ENCODE measurements at regions not wholly inside any gene's neighbourhood (a gene's known extent, or its start where the extent isn't known, plus 50 kb on each side); places are given as distances from the start of the nearest gene placed in this dataset.

DNA sequence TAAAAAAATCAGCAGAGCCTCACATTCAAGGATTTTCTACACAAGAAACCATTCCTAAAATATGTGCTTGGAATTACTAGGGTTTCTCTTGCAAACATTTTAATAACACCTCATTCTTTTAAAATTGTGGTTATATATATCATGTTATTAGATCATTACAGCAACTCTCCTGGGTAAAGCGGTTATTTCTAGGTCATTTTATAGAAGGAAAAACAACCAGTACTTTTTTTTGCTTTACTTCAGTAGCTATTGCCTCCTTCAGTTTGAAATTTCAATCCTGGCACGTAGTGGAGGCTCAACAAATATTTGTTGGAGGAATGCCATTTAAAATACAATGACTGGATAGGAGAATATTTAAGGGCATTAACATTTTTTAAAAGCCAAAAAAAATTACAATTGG is 220.6 kb downstream of the CDRT15L2 start:
- Histone ChIP-seq H3K4me2 (ENCODE audit: insufficient read depth, insufficient read length, low read length) (no peak overlapping the region), H2BK12ac (ENCODE audit: insufficient read length, low read depth, low read length) (no peak overlapping the region), H3T11ph (ENCODE audit: low read length) (no peak overlapping the region), H3K79me1 (ENCODE audit: insufficient read depth, low read depth, low read length, poor library complexity, severe bottlenecking) (no peaks in the 10 kb centered on the region), H4K20me1 (ENCODE audit: control insufficient read depth, insufficient read depth, insufficient read length) (no peaks in the 10 kb centered on the region), H3K4ac (ENCODE audit: low read depth, low read length) (no peak overlapping the region), H3K18ac (ENCODE audit: insufficient read length, low read depth, low read length) (no peak overlapping the region), H3K14ac (ENCODE audit: insufficient read depth, low read length) (no peak overlapping the region), H3K9me3 (ENCODE audit: control insufficient read depth, low read depth, low read length) (no peaks in the 10 kb centered on the region), H2BK120ac (ENCODE audit: low read depth, low read length, poor library complexity, severe bottlenecking) (no peak overlapping the region), H3K27ac (ENCODE audit: insufficient read length, low read depth, low read length) (no peak overlapping the region), H4K8ac (replicated peaks; ENCODE audit: insufficient read length, low read depth, low read length) (no peak overlapping the region), H2BK15ac (ENCODE audit: low read depth, low read length) (no peak overlapping the region), H3K23me2 (ENCODE audit: insufficient read length, low read depth, low read length, poor library complexity, severe bottlenecking) (no peaks in the 10 kb centered on the region), H3K79me2 (ENCODE audit: insufficient read depth, low read length) (no peaks in the 10 kb centered on the region), H3K23ac (ENCODE audit: insufficient read length, low read depth, low read length) (no peak overlapping the region), H4K91ac (ENCODE audit: insufficient read length, low read depth, low read length) (no peak overlapping the region), H2BK20ac (ENCODE audit: low read depth, low read length, poor library complexity, severe bottlenecking) (no peak overlapping the region), H3K27me3 (ENCODE audit: insufficient read depth, low read length) (no peaks in the 10 kb centered on the region), H2AFZ (ENCODE audit: low read length) (no peak overlapping the region), H2AK5ac (ENCODE audit: insufficient read length, low read length) (no peak overlapping the region), H3K9ac (ENCODE audit: extremely low read depth, insufficient read length, low read length) (no peak overlapping the region), H2BK5ac (ENCODE audit: insufficient read length, low read length) (no peak overlapping the region), H4K5ac (ENCODE audit: insufficient read length, low read depth, low read length) (no peak overlapping the region), H3K56ac (ENCODE audit: insufficient read length, low read depth, low read length) (no peak overlapping the region), H3K4me1 (ENCODE audit: insufficient read depth, low read length) (no peaks in the 10 kb centered on the region)
- H3K4me1 Mint-ChIP-seq: no peaks in the 10 kb centered on the region
- TF ChIP-seq, protein P1, sequence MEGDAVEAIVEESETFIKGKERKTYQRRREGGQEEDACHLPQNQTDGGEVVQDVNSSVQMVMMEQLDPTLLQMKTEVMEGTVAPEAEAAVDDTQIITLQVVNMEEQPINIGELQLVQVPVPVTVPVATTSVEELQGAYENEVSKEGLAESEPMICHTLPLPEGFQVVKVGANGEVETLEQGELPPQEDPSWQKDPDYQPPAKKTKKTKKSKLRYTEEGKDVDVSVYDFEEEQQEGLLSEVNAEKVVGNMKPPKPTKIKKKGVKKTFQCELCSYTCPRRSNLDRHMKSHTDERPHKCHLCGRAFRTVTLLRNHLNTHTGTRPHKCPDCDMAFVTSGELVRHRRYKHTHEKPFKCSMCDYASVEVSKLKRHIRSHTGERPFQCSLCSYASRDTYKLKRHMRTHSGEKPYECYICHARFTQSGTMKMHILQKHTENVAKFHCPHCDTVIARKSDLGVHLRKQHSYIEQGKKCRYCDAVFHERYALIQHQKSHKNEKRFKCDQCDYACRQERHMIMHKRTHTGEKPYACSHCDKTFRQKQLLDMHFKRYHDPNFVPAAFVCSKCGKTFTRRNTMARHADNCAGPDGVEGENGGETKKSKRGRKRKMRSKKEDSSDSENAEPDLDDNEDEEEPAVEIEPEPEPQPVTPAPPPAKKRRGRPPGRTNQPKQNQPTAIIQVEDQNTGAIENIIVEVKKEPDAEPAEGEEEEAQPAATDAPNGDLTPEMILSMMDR (conservative IDR thresholded peaks at IDR 0.05): no peak
- WGBS (ENCODE audit: extremely low coverage, insufficient read length, low lambda C conversion rate): no CpG with 5 or more reads among the region's 2 CpGs
- H3K4me3 Mint-ChIP-seq: no peak overlapping the region
- H3K36me3 Mint-ChIP-seq (ENCODE audit: insufficient read depth in 1 of 3, low read depth in 3 of 3): no peaks in the 10 kb centered on the region
- H3K9me3 Mint-ChIP-seq: no peaks in the 10 kb centered on the region
- H3K27ac Mint-ChIP-seq: no peak overlapping the region
- no peaks in the 10 kb centered on the region for H3K27me3 Mint-ChIP-seq (ENCODE audit: low read depth)
- no peak for DNase-seq

Measured in H9 (cell line).